PFSK-1 (cell line): ENCODE measurements at regions not wholly inside any gene's neighbourhood (a gene's known extent, or its start where the extent isn't known, plus 50 kb on each side); places are given as distances from the start of the nearest gene placed in this dataset.

Source experiments
- FOXP2 ChIP-seq: optimal IDR thresholded peaks from 2 replicates; pipeline ENCODE3; 2011; ENCODE audit warnings: borderline replicate concordance, control low read depth, inconsistent platforms; ENCODE audit not compliant: insufficient read depth; ENCODE audit errors: extremely low read length, extremely low read depth
- POLR2AphosphoS5 ChIP-seq: IDR thresholded peaks from 2 replicates; pipeline ENCODE4 v1.6.1; 2012; ENCODE audit warnings: low read depth, mild to moderate bottlenecking, control low read depth, low read length, moderate library complexity
- SIN3A ChIP-seq: IDR thresholded peaks from 2 replicates; pipeline ENCODE4 v1.6.1; 2012; ENCODE audit warnings: mild to moderate bottlenecking, low read length, moderate library complexity, borderline replicate concordance; ENCODE audit not compliant: insufficient read depth
- TAF1 ChIP-seq: IDR thresholded peaks from 2 replicates; pipeline ENCODE4 v1.6.1; 2012; ENCODE audit warnings: low read length, control low read depth, borderline replicate concordance; ENCODE audit not compliant: insufficient read depth
- TF ChIP-seq, protein P1 (sequence below), 2 experiments: IDR thresholded peaks; 2 replicates each; pipeline versions ENCODE4 v1.6.1 to v1.8.0; 2011 to 2012; ENCODE audit warnings: low read depth in 2 of 2, low read length in 2 of 2, control low read depth in 1 of 2, inconsistent platforms in 1 of 2, mild to moderate bottlenecking in 1 of 2, moderate library complexity in 1 of 2; ENCODE audit not compliant: insufficient read depth in 1 of 2

DNA sequence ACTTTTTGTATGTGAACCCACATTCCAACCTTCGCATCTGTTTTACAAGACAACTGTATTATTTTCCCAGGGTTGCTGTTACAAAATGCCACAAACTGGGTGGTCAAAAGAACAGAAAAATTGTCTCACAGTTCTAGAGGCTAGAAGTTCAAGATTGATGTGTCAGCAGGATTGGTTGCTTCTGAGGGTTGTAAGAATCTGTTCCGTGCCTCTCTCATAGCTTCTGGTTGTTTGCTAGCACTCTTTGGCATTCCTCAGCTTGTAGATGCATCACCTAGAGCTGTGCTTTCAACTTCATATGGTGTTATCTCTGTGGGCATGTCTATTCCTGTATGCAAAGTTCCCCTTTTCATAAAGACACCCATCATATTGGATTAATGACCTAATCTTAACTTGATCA, 1067.2 kb downstream of the EPHA7 start:
- TF ChIP-seq POLR2AphosphoS5 (no peak), FOXP2 (no peak), TAF1 (no peak), SIN3A (no peak)
- TF ChIP-seq, protein P1, sequence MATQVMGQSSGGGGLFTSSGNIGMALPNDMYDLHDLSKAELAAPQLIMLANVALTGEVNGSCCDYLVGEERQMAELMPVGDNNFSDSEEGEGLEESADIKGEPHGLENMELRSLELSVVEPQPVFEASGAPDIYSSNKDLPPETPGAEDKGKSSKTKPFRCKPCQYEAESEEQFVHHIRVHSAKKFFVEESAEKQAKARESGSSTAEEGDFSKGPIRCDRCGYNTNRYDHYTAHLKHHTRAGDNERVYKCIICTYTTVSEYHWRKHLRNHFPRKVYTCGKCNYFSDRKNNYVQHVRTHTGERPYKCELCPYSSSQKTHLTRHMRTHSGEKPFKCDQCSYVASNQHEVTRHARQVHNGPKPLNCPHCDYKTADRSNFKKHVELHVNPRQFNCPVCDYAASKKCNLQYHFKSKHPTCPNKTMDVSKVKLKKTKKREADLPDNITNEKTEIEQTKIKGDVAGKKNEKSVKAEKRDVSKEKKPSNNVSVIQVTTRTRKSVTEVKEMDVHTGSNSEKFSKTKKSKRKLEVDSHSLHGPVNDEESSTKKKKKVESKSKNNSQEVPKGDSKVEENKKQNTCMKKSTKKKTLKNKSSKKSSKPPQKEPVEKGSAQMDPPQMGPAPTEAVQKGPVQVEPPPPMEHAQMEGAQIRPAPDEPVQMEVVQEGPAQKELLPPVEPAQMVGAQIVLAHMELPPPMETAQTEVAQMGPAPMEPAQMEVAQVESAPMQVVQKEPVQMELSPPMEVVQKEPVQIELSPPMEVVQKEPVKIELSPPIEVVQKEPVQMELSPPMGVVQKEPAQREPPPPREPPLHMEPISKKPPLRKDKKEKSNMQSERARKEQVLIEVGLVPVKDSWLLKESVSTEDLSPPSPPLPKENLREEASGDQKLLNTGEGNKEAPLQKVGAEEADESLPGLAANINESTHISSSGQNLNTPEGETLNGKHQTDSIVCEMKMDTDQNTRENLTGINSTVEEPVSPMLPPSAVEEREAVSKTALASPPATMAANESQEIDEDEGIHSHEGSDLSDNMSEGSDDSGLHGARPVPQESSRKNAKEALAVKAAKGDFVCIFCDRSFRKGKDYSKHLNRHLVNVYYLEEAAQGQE (IDR thresholded peaks at IDR 0.05; ENCODE audit: insufficient read depth in 1 of 2, low read depth in 2 of 2, low read length in 2 of 2): no peak

- TF ChIP-seq SIN3A (no peak), TAF1 (no peak), FOXP2 (no peak), POLR2AphosphoS5 (no peak)
- TF ChIP-seq, protein P1 (IDR thresholded peaks at IDR 0.05; ENCODE audit: insufficient read depth in 1 of 2, low read depth in 2 of 2, low read length in 2 of 2): no peak
Observed at GRCh38 chr6:92341201-92341600, 1078.2 kb downstream of the EPHA7 start.

DNA sequence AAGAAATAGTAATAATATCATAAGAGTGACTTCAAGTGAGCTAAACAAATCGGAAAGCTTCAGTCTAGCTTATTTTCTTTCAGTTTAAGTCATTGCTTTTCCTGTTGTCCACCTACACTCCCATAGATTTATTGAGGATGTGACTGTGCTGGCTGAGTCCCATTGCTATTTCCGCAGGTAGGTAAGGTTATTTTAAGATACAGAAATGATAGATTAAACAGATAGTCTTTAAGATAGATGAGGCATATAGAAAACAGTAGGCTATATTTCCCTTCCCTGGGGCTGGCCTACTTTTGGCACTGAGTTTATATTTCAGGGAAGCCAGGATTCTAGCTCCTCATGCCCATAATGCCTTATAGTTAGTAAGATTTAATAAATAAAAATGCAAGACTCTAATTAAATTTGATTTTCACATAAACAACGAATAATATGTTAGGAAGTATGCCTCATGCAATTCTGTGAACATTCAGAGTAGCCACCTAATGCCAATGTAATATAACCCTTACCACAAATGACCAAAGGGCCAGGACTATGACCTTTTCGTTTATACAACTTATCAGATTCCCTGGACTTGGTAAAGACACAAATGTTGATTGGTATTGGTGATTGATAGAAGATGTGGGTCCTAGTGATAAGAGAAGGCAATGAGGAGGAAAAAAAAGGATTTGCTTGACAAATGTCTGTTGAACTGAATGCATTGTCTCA, 1079.3 kb downstream of the EPHA7 start:
- TF ChIP-seq SIN3A (no peak), TAF1 (no peak), POLR2AphosphoS5 (no peak)
- TF ChIP-seq, protein P1 (IDR thresholded peaks at IDR 0.05; ENCODE audit: insufficient read depth in 1 of 2, low read depth in 2 of 2, low read length in 2 of 2): no peak

DNA sequence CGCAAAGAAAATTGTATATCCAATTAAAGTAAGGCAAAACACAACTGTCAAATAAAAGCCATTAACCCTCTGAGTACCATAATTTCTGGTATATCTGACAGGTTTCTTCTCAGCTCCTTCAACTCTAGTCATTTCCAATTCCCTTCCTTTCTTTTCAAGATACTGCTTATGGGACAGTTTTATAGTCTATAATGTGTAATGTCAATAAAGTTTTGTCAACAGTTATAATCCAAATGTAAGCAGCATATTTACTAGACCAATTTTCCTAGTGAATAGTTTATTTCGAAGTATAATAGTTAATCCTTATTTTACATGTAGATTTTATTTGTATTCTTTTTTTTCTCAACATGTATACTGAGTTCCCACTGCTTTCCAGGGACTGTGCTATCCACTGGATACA, 1081.8 kb downstream of the EPHA7 start:
- TF ChIP-seq SIN3A: no peak
- TF ChIP-seq TAF1: no peak
- TF ChIP-seq FOXP2: no peak
- TF ChIP-seq, protein P1 (IDR thresholded peaks at IDR 0.05; ENCODE audit: insufficient read depth in 1 of 2, low read depth in 2 of 2, low read length in 2 of 2): no peak
- no peak for TF ChIP-seq POLR2AphosphoS5
